H1 (cell line): ENCODE measurements at regions not wholly inside any gene's neighbourhood (a gene's known extent, or its start where the extent isn't known, plus 50 kb on each side); places are given as distances from the start of the nearest gene placed in this dataset.

Experiments used
- CTCF ChIA-PET: fragments of 300-600 bp; sonication (Branson Sonifier 250); formaldehyde crosslinking; loops from one replicate; lab custom pipeline; 2021; ENCODE audit not compliant: partially characterized antibody; lab: Charles Lee
- POLR2A ChIA-PET: fragments of 300-600 bp; sonication (Branson Sonifier 250); formaldehyde crosslinking; loops from one replicate; lab custom pipeline; 2021; ENCODE audit warnings: inconsistent platforms; ENCODE audit not compliant: partially characterized antibody; lab: Charles Lee
- DNase-seq, 2 experiments: peaks; one replicate each; pipeline versions ENCODE4 v3.0.0 to v3.0.0-alpha.2; 2010 to 2022; ENCODE audit warnings: low spot score in 2 of 2, low read depth in 1 of 2, mixed read lengths in 1 of 2
- FAIRE-seq: peaks from 2 replicates; lab custom pipeline; 2011; peaks lifted over from hg19 to GRCh38; lab: Jason Lieb, UNC
- H2AFZ ChIP-seq: 2 replicates; pipeline ENCODE4 v1.8.1; 2012; ENCODE audit warnings: low read length, inconsistent platforms
- H2AK5ac ChIP-seq: 2 replicates; pipeline ENCODE4 v1.6.1; 2013; ENCODE audit warnings: low read depth, low read length
- H2BK120ac ChIP-seq: replicated peaks from 2 replicates; pipeline ENCODE3; 2013; ENCODE audit warnings: low read depth, low read length, inconsistent platforms
- H2BK12ac ChIP-seq: 2 replicates; pipeline ENCODE4 v1.6.1; 2013; ENCODE audit warnings: low read depth, low read length
- H2BK15ac ChIP-seq: 2 replicates; pipeline ENCODE4 v1.6.1; 2013; ENCODE audit warnings: low read length
- H2BK20ac ChIP-seq: 2 replicates; pipeline ENCODE4 v1.6.1; 2013; ENCODE audit warnings: low read length
- H2BK5ac ChIP-seq: 2 replicates; pipeline ENCODE4 v1.6.1; 2013; ENCODE audit warnings: low read depth, low read length
- H3K14ac ChIP-seq: 2 replicates; pipeline ENCODE4 v1.6.1; 2013; ENCODE audit warnings: inconsistent platforms; ENCODE audit not compliant: insufficient read length
- H3K18ac ChIP-seq: 2 replicates; pipeline ENCODE4 v1.6.1; 2013; ENCODE audit warnings: low read length; ENCODE audit errors: extremely low read depth
- H3K23ac ChIP-seq: 2 replicates; pipeline ENCODE4 v1.6.1; 2013; ENCODE audit warnings: inconsistent platforms; ENCODE audit not compliant: insufficient read length
- H3K23me2 ChIP-seq: 2 replicates; pipeline ENCODE4 v1.6.1; 2013; ENCODE audit warnings: low read depth, low read length
- H3K27ac ChIP-seq: 2 replicates; pipeline ENCODE4 v1.6.1; 2011; ENCODE audit warnings: low read depth, low read length, inconsistent platforms
- H3K27me3 ChIP-seq, 4 experiments: replicated peaks in 1 of 4; 1 replicate in 1 of 4; 2 replicates in 3 of 4; pipeline versions ENCODE4 v1.6.1 to v1.8.1; 2011 to 2013; ENCODE audit warnings: low read length in 3 of 4, mild to moderate bottlenecking in 3 of 4, inconsistent platforms in 2 of 4, mixed read lengths in 2 of 4, moderate library complexity in 1 of 4; ENCODE audit not compliant: control insufficient read depth in 3 of 4, insufficient read depth in 3 of 4; ENCODE audit errors: extremely low read depth in 1 of 4
- H3K36me3 ChIP-seq, 4 experiments: 2 replicates each; pipeline versions ENCODE4 v1.6.1 to v1.8.1; 2011 to 2013; ENCODE audit warnings: mild to moderate bottlenecking in 4 of 4, low read length in 3 of 4, moderate library complexity in 2 of 4, control low read depth in 1 of 4, inconsistent platforms in 1 of 4; ENCODE audit not compliant: insufficient read depth in 4 of 4, control insufficient read depth in 2 of 4
- H3K4ac ChIP-seq: replicated peaks from 2 replicates; pipeline ENCODE3; 2013; ENCODE audit warnings: low read length, low read depth, mixed read lengths, inconsistent platforms; ENCODE audit not compliant: insufficient read length
- H3K4me1 ChIP-seq, 4 experiments: replicated peaks in 1 of 4; 1 replicate in 1 of 4; 2 replicates in 3 of 4; pipeline versions ENCODE4 v1.6.1 to v1.8.1; 2011 to 2013; ENCODE audit warnings: low read length in 3 of 4, inconsistent platforms in 2 of 4, mixed read lengths in 1 of 4; ENCODE audit not compliant: insufficient read depth in 4 of 4, control insufficient read depth in 3 of 4
- H3K4me2 ChIP-seq, 2 experiments: 2 replicates each; pipeline versions ENCODE4 v1.6.1 to v1.8.1; 2011 to 2013; ENCODE audit warnings: low read depth in 2 of 2, low read length in 2 of 2, control low read depth in 1 of 2, inconsistent platforms in 1 of 2, mild to moderate bottlenecking in 1 of 2; ENCODE audit not compliant: insufficient read depth in 1 of 2
- H3K4me3 ChIP-seq, 4 experiments: fragments of 200-600, 300-600 bp in 1 of 4; sonication (generic), shearing (Covaris generic), sonication (Bioruptor Twin) in 1 of 4; 2 replicates each; pipeline versions ENCODE4 v1.5.1 to v1.8.1; 2011 to 2016; ENCODE audit warnings: low read length in 4 of 4, low read depth in 3 of 4, control low read depth in 2 of 4, inconsistent platforms in 2 of 4, mild to moderate bottlenecking in 2 of 4, mixed read lengths in 1 of 4, moderate library complexity in 1 of 4; ENCODE audit not compliant: insufficient read depth in 2 of 4; ENCODE audit errors: extremely low read depth in 1 of 4
- H3K56ac ChIP-seq: replicated peaks from 2 replicates; pipeline ENCODE3; 2013; ENCODE audit warnings: low read depth, mild to moderate bottlenecking, mixed read lengths, low read length, inconsistent platforms; ENCODE audit not compliant: insufficient read length
- H3K79me1 ChIP-seq: 2 replicates; pipeline ENCODE4 v1.6.1; 2013; ENCODE audit warnings: low read depth, low read length, control low read depth
- H3K79me2 ChIP-seq, 2 experiments: 2 replicates each; pipeline versions ENCODE4 v1.6.1 to v1.8.1; 2012 to 2013; ENCODE audit warnings: low read length in 2 of 2, mild to moderate bottlenecking in 2 of 2, inconsistent platforms in 1 of 2; ENCODE audit not compliant: insufficient read depth in 2 of 2, control insufficient read depth in 1 of 2
- H3K9ac ChIP-seq, 4 experiments: replicated peaks in 1 of 4; 1 replicate in 1 of 4; 2 replicates in 3 of 4; pipeline versions ENCODE4 v1.6.1 to v1.8.1; 2011 to 2013; ENCODE audit warnings: low read depth in 3 of 4, low read length in 3 of 4, control low read depth in 2 of 4, mild to moderate bottlenecking in 2 of 4, moderate library complexity in 2 of 4, inconsistent platforms in 1 of 4; ENCODE audit errors: extremely low read depth in 1 of 4
- H3K9me3 ChIP-seq, 2 experiments: 2 replicates each; pipeline versions ENCODE4 v1.6.1 to v1.8.1; 2012 to 2013; ENCODE audit warnings: mild to moderate bottlenecking in 2 of 2, moderate library complexity in 2 of 2, control low read depth in 1 of 2, inconsistent platforms in 1 of 2, low read depth in 1 of 2, low read length in 1 of 2, mixed read lengths in 1 of 2; ENCODE audit not compliant: insufficient read depth in 2 of 2
- H4K20me1 ChIP-seq, 2 experiments: replicated peaks in 1 of 2; 2 replicates each; pipeline versions ENCODE3 to v1.8.1; 2011 to 2013; ENCODE audit warnings: inconsistent platforms in 2 of 2, low read length in 2 of 2, mild to moderate bottlenecking in 1 of 2; ENCODE audit not compliant: insufficient read depth in 2 of 2, control insufficient read depth in 1 of 2
- H4K5ac ChIP-seq: 2 replicates; pipeline ENCODE4 v1.6.1; 2013; ENCODE audit warnings: low read length, low read depth, mixed read lengths, inconsistent platforms; ENCODE audit not compliant: insufficient read length
- H4K8ac ChIP-seq: 2 replicates; pipeline ENCODE4 v1.8.0; 2013; ENCODE audit warnings: mild to moderate bottlenecking, moderate library complexity, low read length, inconsistent platforms; ENCODE audit not compliant: insufficient read depth; ENCODE audit errors: extremely low read depth
- H4K91ac ChIP-seq: replicated peaks from 2 replicates; pipeline ENCODE3; 2013; ENCODE audit warnings: low read length, mixed read lengths, inconsistent platforms; ENCODE audit not compliant: insufficient read length
- ASH2L ChIP-seq: fragments of 200-600, 300-600 bp; sonication (generic); IDR thresholded peaks from one replicate; pipeline ENCODE4 v1.7.1; 2017; ENCODE audit warnings: low read length
- CEBPB ChIP-seq: IDR thresholded peaks from 2 replicates; pipeline ENCODE4 v1.6.1; 2012; ENCODE audit warnings: low read depth, low read length
- EP300 ChIP-seq, 2 experiments: IDR thresholded peaks; 1 replicate in 1 of 2; 2 replicates in 1 of 2; pipeline ENCODE4 v1.6.1; 2011 to 2012; ENCODE audit warnings: low read depth in 2 of 2, low read length in 2 of 2, mild to moderate bottlenecking in 2 of 2, borderline replicate concordance in 1 of 2, inconsistent platforms in 1 of 2, moderate library complexity in 1 of 2
- POU5F1 ChIP-seq: IDR thresholded peaks from 2 replicates; pipeline ENCODE4 v1.6.1; 2011; ENCODE audit warnings: low read depth, mild to moderate bottlenecking, low read length, moderate library complexity
- RBBP5 ChIP-seq: IDR thresholded peaks from 2 replicates; pipeline ENCODE4 v1.7.1; 2012; ENCODE audit warnings: low read depth, mild to moderate bottlenecking, inconsistent platforms, low read length, moderate library complexity, borderline replicate concordance
- SRF ChIP-seq: IDR thresholded peaks from 2 replicates; pipeline ENCODE4 v1.6.1; 2011; ENCODE audit warnings: mild to moderate bottlenecking, low read depth, low read length, moderate library complexity
- SUZ12 ChIP-seq: fragments of 200-600 bp; sonication (generic); IDR thresholded peaks from 2 replicates; pipeline ENCODE4 v1.6.1; 2012; ENCODE audit warnings: mild to moderate bottlenecking, inconsistent platforms, low read length, moderate library complexity, mixed read lengths
- USF2 ChIP-seq: IDR thresholded peaks from 2 replicates; pipeline ENCODE4 v1.6.1; 2011; ENCODE audit warnings: low read length, improper control_type of control experiment
- ZNF274 ChIP-seq: IDR thresholded peaks from 2 replicates; pipeline ENCODE4 v1.7.0; 2012; ENCODE audit warnings: low read length, borderline replicate concordance; ENCODE audit errors: extremely low read depth
- WGBS, 2 experiments: shearing (Covaris generic) in 1 of 2; methylation state at CpG; one replicate each; pipeline versions ENCODE4 v1.1.6 to v1.1.7; 2013 to 2015; ENCODE audit warnings: low lambda C conversion rate in 2 of 2, mixed read lengths in 2 of 2, inconsistent platforms in 1 of 2, low coverage in 1 of 2, missing lambda C conversion rate in 1 of 2; ENCODE audit not compliant: insufficient replicate concordance in 2 of 2, insufficient coverage in 1 of 2, insufficient read length in 1 of 2; ENCODE audit errors: extremely low coverage in 1 of 2, missing lambda C conversion rate in 1 of 2; 5-methylcytosine and 5-hydroxymethylcytosine counted together

GRCh38 chr6:22673474-22673873 lies 104.1 kb downstream of the HDGFL1 start:
- H3K18ac ChIP-seq: no peak overlapping the region
- no peak overlapping the region for H3K14ac ChIP-seq
- no peaks in the 10 kb centered on the region for H3K4me1 ChIP-seq
- no peaks in the 10 kb centered on the region for H3K36me3 ChIP-seq
- FAIRE-seq: no peak
- no peaks in the 10 kb centered on the region for H3K79me1 ChIP-seq
- no peak overlapping the region for H3K23ac ChIP-seq
- no peaks in the 10 kb centered on the region; the same call in 1 of the 2 replicates for H3K23me2 ChIP-seq
- no peak overlapping the region for H3K27ac ChIP-seq
- H3K27me3 ChIP-seq: no peaks in the 10 kb centered on the region
- no peak overlapping the region for H2AK5ac ChIP-seq
- WGBS, 2 experiments: 96% methylated on average over 3 of the region's 3 CpGs; no CpG with 5 or more reads in 1 of the 2 experiments
- no peak for DNase-seq
- no peaks in the 10 kb centered on the region for H3K79me2 ChIP-seq
- H3K9me3 ChIP-seq: no peaks in the 10 kb centered on the region
- H2BK120ac ChIP-seq: no peak overlapping the region
- no peak overlapping the region for H2BK12ac ChIP-seq
- ChIA-PET POLR2A (no interaction called here), CTCF (no interaction called here)
- H4K20me1 ChIP-seq: no peaks in the 10 kb centered on the region
- H2BK15ac ChIP-seq: no peak overlapping the region
- H4K8ac ChIP-seq: no peak overlapping the region
- no peak overlapping the region for H2AFZ ChIP-seq
- H3K4me2 ChIP-seq: no peak overlapping the region
- no peak overlapping the region for H4K5ac ChIP-seq
- no peak overlapping the region for H3K4ac ChIP-seq
- H3K9ac ChIP-seq: no peak overlapping the region
- no peak overlapping the region for H2BK5ac ChIP-seq
- H4K91ac ChIP-seq: no peak overlapping the region
- H3K56ac ChIP-seq: no peak overlapping the region
- no peak overlapping the region for H3K4me3 ChIP-seq
- TF ChIP-seq EP300 (IDR thresholded peaks at IDR 0.05; ENCODE audit: borderline replicate concordance in 1 of 2, low read depth in 2 of 2, low read length in 2 of 2) (no peak), ASH2L (no peak), SRF (no peak), CEBPB (no peak), SUZ12 (no peak), USF2 (no peak), ZNF274 (no peak), RBBP5 (no peak), POU5F1 (no peak)
- H2BK20ac ChIP-seq: no peak overlapping the region
